Esophagus (tissue), 2 donors: ENCODE measurements at regions not wholly inside any gene's neighbourhood (a gene's known extent, or its start where the extent isn't known, plus 50 kb on each side); places are given as distances from the start of the nearest gene placed in this dataset.

Source experiments
- H3K27ac ChIP-seq, 2 donors: one replicate each; pipeline ENCODE4 v1.5.1; 2013; ENCODE audit warnings: low read depth in 2 of 2, mild to moderate bottlenecking in 2 of 2, inconsistent platforms in 1 of 2, low read length in 1 of 2, moderate library complexity in 1 of 2
- H3K27me3 ChIP-seq, 2 donors: one replicate each; pipeline ENCODE4 v1.6.1; 2013; ENCODE audit warnings: low read length in 2 of 2, control low read depth in 1 of 2, mild to moderate bottlenecking in 1 of 2; ENCODE audit not compliant: insufficient read depth in 2 of 2, control insufficient read depth in 1 of 2
- H3K36me3 ChIP-seq, 2 donors: one replicate each; pipeline ENCODE4 v1.6.1; 2013; ENCODE audit warnings: low read length in 1 of 2; ENCODE audit not compliant: control insufficient read depth in 2 of 2, insufficient read depth in 2 of 2
- H3K4me1 ChIP-seq, 2 donors: one replicate each; pipeline ENCODE4 v1.6.1; 2013; ENCODE audit warnings: low read length in 1 of 2; ENCODE audit not compliant: control insufficient read depth in 2 of 2, insufficient read depth in 2 of 2
- H3K4me3 ChIP-seq, 2 donors: one replicate each; pipeline ENCODE4 v1.5.1; 2013; ENCODE audit warnings: low read length in 2 of 2, mild to moderate bottlenecking in 2 of 2, low read depth in 1 of 2, moderate library complexity in 1 of 2
- H3K9me3 ChIP-seq, 2 donors: one replicate each; pipeline ENCODE4 v1.6.1; 2013; ENCODE audit warnings: mild to moderate bottlenecking in 2 of 2, low read depth in 1 of 2, low read length in 1 of 2, moderate library complexity in 1 of 2; ENCODE audit not compliant: control insufficient read depth in 2 of 2, insufficient read depth in 1 of 2
- WGBS, 2 donors: extraction: QIAGEN DNeasy Blood & Tissue Kit; methylation state at CpG; one replicate each; pipeline ENCODE4 v1.1.7; 2013; 5-methylcytosine and 5-hydroxymethylcytosine counted together
- donor health status: healthy with polysubstance abuse.
- donor health status: Bipolar disorder and iron deficiency.

- Histone ChIP-seq H3K27me3 (no peaks in the 10 kb centered on the region), H3K9me3 (no peaks in the 10 kb centered on the region), H3K36me3 (no peaks in the 10 kb centered on the region), H3K27ac (no peak overlapping the region), H3K4me1 (no peaks in the 10 kb centered on the region), H3K4me3 (no peak overlapping the region)
- WGBS, 2 donors = 34 to 56% methylated on average over 6 of the region's 6 CpGs
Observed at GRCh38 chrY:7261254-7261653, 349.7 kb upstream of the AMELY start.

- no peaks in the 10 kb centered on the region for H3K27me3 ChIP-seq
- H3K27ac ChIP-seq = no peak overlapping the region
- no peaks in the 10 kb centered on the region for H3K36me3 ChIP-seq
- H3K4me1 ChIP-seq = no peaks in the 10 kb centered on the region
- no peaks in the 10 kb centered on the region for H3K9me3 ChIP-seq
- WGBS, 2 donors = 72 to 81% methylated on average over 6 of the region's 6 CpGs
- no peak overlapping the region for H3K4me3 ChIP-seq
Observed at GRCh38 chrY:7240101-7240500, 328.5 kb upstream of the AMELY start.

- H3K27me3 ChIP-seq = no peaks in the 10 kb centered on the region
- no peaks in the 10 kb centered on the region for H3K9me3 ChIP-seq
- H3K4me3 ChIP-seq = no peak overlapping the region
- no peaks in the 10 kb centered on the region for H3K4me1 ChIP-seq
- no peak overlapping the region for H3K27ac ChIP-seq
- no peaks in the 10 kb centered on the region for H3K36me3 ChIP-seq
- 72 to 80% methylated on average over 1 to 5 of the region's 5 CpGs for WGBS, 2 donors
Observed at GRCh38 chrY:7211971-7212370, 300.4 kb upstream of the AMELY start.

- no peaks in the 10 kb centered on the region for H3K27me3 ChIP-seq
- 10 to 25% methylated on average over 3 to 4 of the region's 4 CpGs for WGBS, 2 donors
- no peak overlapping the region for H3K4me3 ChIP-seq
- H3K4me1 ChIP-seq = no peaks in the 10 kb centered on the region
- H3K36me3 ChIP-seq = no peaks in the 10 kb centered on the region
- H3K9me3 ChIP-seq = no peaks in the 10 kb centered on the region
- H3K27ac ChIP-seq = no peak overlapping the region
Observed at GRCh38 chrY:7204456-7204855, 292.9 kb upstream of the AMELY start.

- no peaks in the 10 kb centered on the region for H3K27me3 ChIP-seq
- no peaks in the 10 kb centered on the region for H3K36me3 ChIP-seq
- H3K9me3 ChIP-seq = peaks cover 0 to 5% of the 10 kb centered on the region in 2 donors
- H3K4me3 ChIP-seq = no peak overlapping the region
- H3K27ac ChIP-seq = no peak overlapping the region
- H3K4me1 ChIP-seq = no peaks in the 10 kb centered on the region
Observed at GRCh38 chrY:7182591-7182990, 271.0 kb upstream of the AMELY start.

- Histone ChIP-seq H3K9me3 (no peaks in the 10 kb centered on the region), H3K27ac (no peak overlapping the region), H3K27me3 (no peaks in the 10 kb centered on the region), H3K36me3 (no peaks in the 10 kb centered on the region), H3K4me3 (no peak overlapping the region), H3K4me1 (peaks cover 0 to 4% of the 10 kb centered on the region in 2 donors)
- 57 to 75% methylated on average over 2 to 5 of the region's 5 CpGs for WGBS, 2 donors
Observed at GRCh38 chrY:7177631-7178030, 266.1 kb upstream of the AMELY start.

GRCh38 chrY:7169475-7169874 lies 257.9 kb upstream of the AMELY start:
- H3K4me3 ChIP-seq = no peak overlapping the region
- WGBS, 2 donors = 85 to 100% methylated on average over 1 of the region's 1 CpG
- no peak overlapping the region for H3K27ac ChIP-seq
- no peaks in the 10 kb centered on the region for H3K27me3 ChIP-seq
- H3K4me1 ChIP-seq = no peaks in the 10 kb centered on the region
- H3K36me3 ChIP-seq = no peaks in the 10 kb centered on the region
- H3K9me3 ChIP-seq = peaks cover 0 to 4% of the 10 kb centered on the region in 2 donors

GRCh38 chrY:7141477-7141876 lies 229.9 kb upstream of the AMELY start:
- Histone ChIP-seq H3K27ac (no peak overlapping the region), H3K4me1 (no peaks in the 10 kb centered on the region), H3K9me3 (no peaks in the 10 kb centered on the region), H3K4me3 (no peak overlapping the region), H3K27me3 (no peaks in the 10 kb centered on the region), H3K36me3 (no peaks in the 10 kb centered on the region)
- WGBS, 2 donors = 50 to 69% methylated on average over 2 to 5 of the region's 5 CpGs
